Gastroesophageal sphincter (tissue), 3 donors: ENCODE measurements at regions not wholly inside any gene's neighbourhood (a gene's known extent, or its start where the extent isn't known, plus 50 kb on each side); places are given as distances from the start of the nearest gene placed in this dataset.

ENCODE experiments used
- CTCF ChIP-seq, 4 experiments: fragments of 200-600 bp in 2 of 4; fragments of 450-650 bp in 2 of 4; sonication (generic) in 1 of 4; IDR thresholded peaks; one replicate each; pipeline ENCODE4 v1.5.1; 2017 to 2019; ENCODE audit warnings: antibody characterized with exemption in 4 of 4, mild to moderate bottlenecking in 2 of 4, moderate library complexity in 2 of 4
- EP300 ChIP-seq: sonication (generic); formaldehyde crosslinking; IDR thresholded peaks from one replicate; pipeline ENCODE4 v1.6.1; 2017; ENCODE audit warnings: antibody characterized with exemption, mild to moderate bottlenecking
- POLR2A ChIP-seq, 2 donors: fragments of 450-650 bp; IDR thresholded peaks; one replicate each; pipeline ENCODE4 v1.6.1; 2017; ENCODE audit warnings: antibody characterized with exemption in 2 of 2, mild to moderate bottlenecking in 2 of 2, moderate library complexity in 1 of 2
- POLR2AphosphoS5 ChIP-seq: sonication (generic); formaldehyde crosslinking; IDR thresholded peaks from one replicate; pipeline ENCODE4 v1.6.1; 2017; ENCODE audit warnings: antibody characterized with exemption

GRCh38 chr13:74021505-74021904 lies 112.7 kb downstream of the KLF12 start:
- no peak for TF ChIP-seq POLR2A (IDR thresholded peaks at IDR 0.05)
- no peak for TF ChIP-seq CTCF (IDR thresholded peaks at IDR 0.05)
- no peak for TF ChIP-seq EP300
- TF ChIP-seq POLR2AphosphoS5 = no peak
